ENCODE measurements at regions not wholly inside any gene's neighbourhood (a gene's known extent, or its start where the extent isn't known, plus 50 kb on each side); places are given as distances from the start of the nearest gene placed in this dataset.

GRCh38 chr6:50264995-50265571 lies 215.4 kb upstream of the DEFB112 start:
- no peaks in the 10 kb centered on the region for H3K4me1 Mint-ChIP-seq
- H3K4me3 Mint-ChIP-seq, result no peak overlapping the region
- no peaks in the 10 kb centered on the region for H3K36me3 Mint-ChIP-seq (ENCODE audit: low read depth)
- no peaks in the 10 kb centered on the region for H3K27me3 Mint-ChIP-seq (ENCODE audit: low read depth)
- no peak overlapping the region for H3K27ac Mint-ChIP-seq
- H3K9me3 Mint-ChIP-seq, result peaks cover 5% of the 10 kb centered on the region
- peak; percentile 40 to 60 (median 51) for TF ChIP-seq CTCF (IDR thresholded peaks at IDR 0.05; ENCODE audit: unreplicated experiment in 3 of 3)

GRCh38 chr6:50270415-50270814 lies 220.7 kb upstream of the DEFB112 start:
- Mint-ChIP-seq H3K9me3 (no peaks in the 10 kb centered on the region), H3K27me3 (ENCODE audit: low read depth) (no peaks in the 10 kb centered on the region), H3K27ac (no peak overlapping the region), H3K4me1 (no peaks in the 10 kb centered on the region), H3K36me3 (ENCODE audit: low read depth) (no peaks in the 10 kb centered on the region), H3K4me3 (no peak overlapping the region)
- no peak for TF ChIP-seq CTCF (IDR thresholded peaks at IDR 0.05; ENCODE audit: unreplicated experiment in 3 of 3)

- Mint-ChIP-seq H3K36me3 (ENCODE audit: low read depth) (no peaks in the 10 kb centered on the region), H3K27me3 (ENCODE audit: low read depth) (no peaks in the 10 kb centered on the region), H3K4me3 (no peak overlapping the region), H3K27ac (no peak overlapping the region), H3K4me1 (no peaks in the 10 kb centered on the region), H3K9me3 (no peaks in the 10 kb centered on the region)
- no peak for TF ChIP-seq CTCF (IDR thresholded peaks at IDR 0.05; ENCODE audit: unreplicated experiment in 3 of 3)
Observed at GRCh38 chr6:50271266-50271665, 221.5 kb upstream of the DEFB112 start.

- H3K4me3 Mint-ChIP-seq, result no peak overlapping the region
- H3K4me1 Mint-ChIP-seq, result no peaks in the 10 kb centered on the region
- H3K27me3 Mint-ChIP-seq (ENCODE audit: low read depth), result no peaks in the 10 kb centered on the region
- H3K36me3 Mint-ChIP-seq (ENCODE audit: low read depth), result no peaks in the 10 kb centered on the region
- H3K27ac Mint-ChIP-seq, result no peak overlapping the region
- H3K9me3 Mint-ChIP-seq, result no peaks in the 10 kb centered on the region
- TF ChIP-seq CTCF (IDR thresholded peaks at IDR 0.05; ENCODE audit: unreplicated experiment in 3 of 3), result no peak
Observed at GRCh38 chr6:50271817-50272216, 222.1 kb upstream of the DEFB112 start.

- Mint-ChIP-seq H3K4me3 (no peak overlapping the region), H3K36me3 (ENCODE audit: low read depth) (no peaks in the 10 kb centered on the region), H3K4me1 (no peaks in the 10 kb centered on the region), H3K9me3 (no peaks in the 10 kb centered on the region), H3K27ac (no peak overlapping the region), H3K27me3 (ENCODE audit: low read depth) (no peaks in the 10 kb centered on the region)
- no peak for TF ChIP-seq CTCF (IDR thresholded peaks at IDR 0.05; ENCODE audit: unreplicated experiment in 3 of 3)
Observed at GRCh38 chr6:50272611-50273010, 222.9 kb upstream of the DEFB112 start.

- Mint-ChIP-seq H3K27ac (peak overlapping the region in 1 of 3 experiments; percentile 63), H3K36me3 (ENCODE audit: low read depth) (no peaks in the 10 kb centered on the region), H3K9me3 (no peaks in the 10 kb centered on the region), H3K4me3 (no peak overlapping the region), H3K4me1 (no peaks in the 10 kb centered on the region), H3K27me3 (ENCODE audit: low read depth) (no peaks in the 10 kb centered on the region)
- no peak for TF ChIP-seq CTCF (IDR thresholded peaks at IDR 0.05; ENCODE audit: unreplicated experiment in 3 of 3)
Observed at GRCh38 chr6:50276771-50277261, 227.1 kb upstream of the DEFB112 start.

All from nephron (organoid).